ENCODE measurements at regions not wholly inside any gene's neighbourhood (a gene's known extent, or its start where the extent isn't known, plus 50 kb on each side); places are given as distances from the start of the nearest gene placed in this dataset.

GRCh38 chr4:138904793-138905192 is 110.8 kb upstream of the NOCT start:
- CTCF ChIA-PET, result interaction anchor here (0.7 kb wide), 2 partner anchors 32 to 74 kb away, joined by 4 to 5 read pairs; no protein-coding TSS in a partner anchor
- TF ChIP-seq CTCF (conservative IDR thresholded peaks at IDR 0.05; ENCODE audit: low read depth), result no peak
- H3K27ac ChIP-seq, result no peak overlapping the region
- POLR2A ChIA-PET (ENCODE audit: low non-redundant PET), result no interaction called here
- no peak for DNase-seq (ENCODE audit: low spot score)

- no peak overlapping the region for H3K27ac ChIP-seq
- POLR2A ChIA-PET (ENCODE audit: low non-redundant PET), result no interaction called here
- TF ChIP-seq CTCF (conservative IDR thresholded peaks at IDR 0.05; ENCODE audit: low read depth), result no peak
- CTCF ChIA-PET, result interaction anchor here (0.5 kb wide), 1 partner anchor 24 kb away, joined by 4 read pairs; no protein-coding TSS in a partner anchor
- no peak for DNase-seq (ENCODE audit: low spot score)
Measured at GRCh38 chr4:138903185-138903584, 112.4 kb upstream of the NOCT start.

- no peak for TF ChIP-seq CTCF (conservative IDR thresholded peaks at IDR 0.05; ENCODE audit: low read depth)
- CTCF ChIA-PET, result interaction anchor here (0.5 kb wide), 1 partner anchor 24 kb away, joined by 4 read pairs; no protein-coding TSS in a partner anchor
- no peak for DNase-seq (ENCODE audit: low spot score)
- POLR2A ChIA-PET (ENCODE audit: low non-redundant PET), result no interaction called here
- no peak overlapping the region for H3K27ac ChIP-seq
Measured at GRCh38 chr4:138902705-138903104, 112.9 kb upstream of the NOCT start.

GRCh38 chr4:138901177-138901576 is 114.4 kb upstream of the NOCT start:
- no peak overlapping the region for H3K27ac ChIP-seq
- no peak for DNase-seq (ENCODE audit: low spot score)
- CTCF ChIA-PET, result no interaction called here
- no peak for TF ChIP-seq CTCF (conservative IDR thresholded peaks at IDR 0.05; ENCODE audit: low read depth)
- POLR2A ChIA-PET (ENCODE audit: low non-redundant PET), result no interaction called here

GRCh38 chr4:138899999-138900398 is 115.6 kb upstream of the NOCT start:
- CTCF ChIA-PET, result no interaction called here
- no peak for DNase-seq (ENCODE audit: low spot score)
- TF ChIP-seq CTCF (conservative IDR thresholded peaks at IDR 0.05; ENCODE audit: low read depth), result no peak
- POLR2A ChIA-PET (ENCODE audit: low non-redundant PET), result no interaction called here
- no peak overlapping the region for H3K27ac ChIP-seq

GRCh38 chr4:138898282-138898681 is 117.3 kb upstream of the NOCT start:
- POLR2A ChIA-PET (ENCODE audit: low non-redundant PET), result no interaction called here

More at GRCh38 chr4:138898282-138898681, 117.3 kb upstream of the NOCT start:
- TF ChIP-seq CTCF (conservative IDR thresholded peaks at IDR 0.05; ENCODE audit: low read depth), result no peak
- no peak for DNase-seq (ENCODE audit: low spot score)
- no peak overlapping the region for H3K27ac ChIP-seq
- CTCF ChIA-PET, result interaction anchor here (1.2 kb wide), 1 partner anchor 25 kb away, joined by 6 read pairs; no protein-coding TSS in a partner anchor
